ENCODE measurements at regions not wholly inside any gene's neighbourhood (a gene's known extent, or its start where the extent isn't known, plus 50 kb on each side); places are given as distances from the start of the nearest gene placed in this dataset.
"Not testable (repeated sequence)": the region's sequence is repeated elsewhere in the genome, so short reads cannot be mapped to it uniquely, and the experiment has no call there.

GRCh38 chr2:209311948-209312347, 111.9 kb upstream of the MAP2 start:
- no peak for DNase-seq

GRCh38 chr2:209312450-209312849, 111.4 kb upstream of the MAP2 start:
- not testable (repeated sequence) for DNase-seq

- no peak for DNase-seq
These were observed 109.2 kb upstream of the MAP2 start for GRCh38 chr2:209314653-209315052.

GRCh38 chr2:209316141-209316540, 107.7 kb upstream of the MAP2 start:
- DNase-seq, result no peak

GRCh38 chr2:209321076-209321475, 102.8 kb upstream of the MAP2 start:
- no peak for DNase-seq

- no peak for DNase-seq
These were observed 102.3 kb upstream of the MAP2 start for GRCh38 chr2:209321581-209321980.

GRCh38 chr2:209322041-209322440, 101.8 kb upstream of the MAP2 start:
- no peak for DNase-seq

- no peak for DNase-seq
These were observed 100.8 kb upstream of the MAP2 start for GRCh38 chr2:209322905-209323512.

GRCh38 chr2:209323738-209324137, 100.1 kb upstream of the MAP2 start:
- DNase-seq, result no peak

- DNase-seq, result no peak
These were observed 99.6 kb upstream of the MAP2 start for GRCh38 chr2:209324281-209324680.

- peak; percentile 23 for DNase-seq
These were observed 92.5 kb upstream of the MAP2 start for GRCh38 chr2:209331291-209331844.

GRCh38 chr2:209334188-209335017, 89.4 kb upstream of the MAP2 start:
- DNase-seq, result peak; percentile 69

- DNase-seq, result no peak
These were observed 83.3 kb upstream of the MAP2 start for GRCh38 chr2:209340522-209340921.

- DNase-seq, result no peak
These were observed 79.5 kb upstream of the MAP2 start for GRCh38 chr2:209344349-209344748.

- no peak for DNase-seq
These were observed 75.4 kb upstream of the MAP2 start for GRCh38 chr2:209348433-209348832.

GRCh38 chr2:209351636-209352035, 72.2 kb upstream of the MAP2 start:
- DNase-seq, result no peak

GRCh38 chr2:209358992-209359391, 64.9 kb upstream of the MAP2 start:
- DNase-seq, result no peak

- no peak for DNase-seq
These were observed 56.6 kb upstream of the MAP2 start for GRCh38 chr2:209367075-209367747.

- DNase-seq, result no peak
These were observed 55.4 kb upstream of the MAP2 start for GRCh38 chr2:209368406-209368805.

GRCh38 chr2:209368914-209369313, 54.9 kb upstream of the MAP2 start:
- DNase-seq, result peak; percentile 13

- no peak for DNase-seq
These were observed 54.2 kb upstream of the MAP2 start for GRCh38 chr2:209369656-209370055.

GRCh38 chr2:209371407-209371806, 52.4 kb upstream of the MAP2 start:
- DNase-seq, result no peak

All from RPMI8226 (cell line).